CD14-positive monocyte (primary cell): ENCODE measurements at regions not wholly inside any gene's neighbourhood (a gene's known extent, or its start where the extent isn't known, plus 50 kb on each side); places are given as distances from the start of the nearest gene placed in this dataset.

Experiments used
- DNase-seq, 3 donors: peaks; one replicate each; pipeline ENCODE4 v3.0.0-alpha.2; 2011 to 2022
- H2AFZ ChIP-seq: 2 replicates; pipeline ENCODE4 v1.6.0; 2012; ENCODE audit warnings: mild to moderate bottlenecking, low read depth, low read length, inconsistent platforms; ENCODE audit not compliant: insufficient read depth, poor library complexity, severe bottlenecking
- H3K27ac ChIP-seq, 2 donors: 1 replicate in 1 of 2; 2 replicates in 1 of 2; pipeline ENCODE4 v1.5.1; 2012 to 2013; ENCODE audit warnings: low read length in 2 of 2, control low read depth in 1 of 2, inconsistent platforms in 1 of 2, low read depth in 1 of 2, mild to moderate bottlenecking in 1 of 2
- H3K27me3 ChIP-seq, 2 donors: one replicate each; pipeline versions ENCODE4 v1.6.0 to v1.6.1; 2011 to 2013; ENCODE audit warnings: low read length in 2 of 2; ENCODE audit not compliant: control insufficient read depth in 2 of 2, insufficient read depth in 2 of 2
- H3K36me3 ChIP-seq, 2 donors: replicated peaks in 1 of 2; 1 replicate in 1 of 2; 2 replicates in 1 of 2; pipeline versions ENCODE4 v1.5.1 to v1.6.1; 2012 to 2013; ENCODE audit warnings: low read length in 2 of 2, control low read depth in 1 of 2, inconsistent platforms in 1 of 2, mild to moderate bottlenecking in 1 of 2; ENCODE audit not compliant: insufficient read depth in 2 of 2, control insufficient read depth in 1 of 2
- H3K4me1 ChIP-seq, 2 donors: 1 replicate in 1 of 2; 2 replicates in 1 of 2; pipeline versions ENCODE4 v1.5.1 to v1.6.1; 2012 to 2013; ENCODE audit warnings: low read length in 2 of 2, control low read depth in 1 of 2, inconsistent platforms in 1 of 2, mild to moderate bottlenecking in 1 of 2, moderate library complexity in 1 of 2; ENCODE audit not compliant: insufficient read depth in 2 of 2, control insufficient read depth in 1 of 2
- H3K4me2 ChIP-seq: replicated peaks from 2 replicates; pipeline ENCODE3; 2012; ENCODE audit warnings: low read length, moderate library complexity, mild to moderate bottlenecking; ENCODE audit not compliant: poor library complexity, severe bottlenecking; ENCODE audit errors: extremely low read depth
- H3K4me3 ChIP-seq, 3 experiments: fragments of 200-600 bp in 1 of 3; sonication (generic) in 1 of 3; replicated peaks in 1 of 3; 1 replicate in 2 of 3; 2 replicates in 1 of 3; pipeline ENCODE4 v1.5.1; 2011 to 2013; ENCODE audit warnings: low read length in 3 of 3, mild to moderate bottlenecking in 3 of 3, control low read depth in 2 of 3, low read depth in 2 of 3, inconsistent platforms in 1 of 3, moderate library complexity in 1 of 3
- H3K79me2 ChIP-seq: 2 replicates; pipeline ENCODE4 v1.6.0; 2012; ENCODE audit warnings: mild to moderate bottlenecking, control low read depth, inconsistent platforms, low read length, moderate library complexity; ENCODE audit not compliant: insufficient read depth
- H3K9ac ChIP-seq: 2 replicates; pipeline ENCODE4 v1.6.0; 2017; ENCODE audit warnings: low read length, mild to moderate bottlenecking; ENCODE audit not compliant: insufficient read depth, poor library complexity, severe bottlenecking
- H3K9me3 ChIP-seq, 2 donors: replicated peaks in 1 of 2; 1 replicate in 1 of 2; 2 replicates in 1 of 2; pipeline versions ENCODE4 v1.5.1 to v1.6.1; 2012 to 2013; ENCODE audit warnings: low read length in 2 of 2, control low read depth in 1 of 2; ENCODE audit not compliant: control insufficient read depth in 1 of 2, insufficient read depth in 1 of 2
- H4K20me1 ChIP-seq: 2 replicates; pipeline ENCODE4 v1.6.0; 2012; ENCODE audit warnings: mild to moderate bottlenecking, low read length, control low read depth, moderate library complexity; ENCODE audit not compliant: insufficient read depth
- H3K27ac Mint-ChIP-seq, 7 donors: one replicate each; pipeline ENCODE4 v1.8.0; 2020; ENCODE audit warnings: mild to moderate bottlenecking in 7 of 7, mixed read lengths in 7 of 7, moderate library complexity in 6 of 7, inconsistent platforms in 2 of 7
- H3K27me3 Mint-ChIP-seq, 3 donors: one replicate each; pipeline ENCODE4 v1.8.0; 2021 to 2022; ENCODE audit warnings: low read depth in 3 of 3, mild to moderate bottlenecking in 3 of 3, mixed read lengths in 3 of 3, moderate library complexity in 3 of 3, inconsistent platforms in 1 of 3
- H3K36me3 Mint-ChIP-seq, 2 donors: one replicate each; pipeline ENCODE4 v1.8.0; 2020; ENCODE audit warnings: mixed read lengths in 2 of 2, inconsistent platforms in 1 of 2, mild to moderate bottlenecking in 1 of 2
- H3K4me1 Mint-ChIP-seq: one replicate; pipeline ENCODE4 v1.8.0; 2020; ENCODE audit warnings: mild to moderate bottlenecking, mixed read lengths
- H3K4me3 Mint-ChIP-seq, 2 donors: one replicate each; pipeline ENCODE4 v1.8.0; 2020; ENCODE audit warnings: mild to moderate bottlenecking in 2 of 2, mixed read lengths in 2 of 2, moderate library complexity in 1 of 2
- H3K9me3 Mint-ChIP-seq, 7 donors: one replicate each; pipeline ENCODE4 v1.8.0; 2020 to 2022; ENCODE audit warnings: mixed read lengths in 7 of 7, mild to moderate bottlenecking in 6 of 7, moderate library complexity in 6 of 7, inconsistent platforms in 2 of 7
- WGBS: methylation state at CpG from one replicate; pipeline ENCODE4 v1.1.5; 2013; ENCODE audit warnings: missing lambda C conversion rate; ENCODE audit not compliant: insufficient coverage; 5-methylcytosine and 5-hydroxymethylcytosine counted together
- intact Hi-C, 2 donors: fragments of 100-400 bp; cut with micrococcal nuclease; formaldehyde crosslinking; loops; one replicate each; pipeline versions ENCODE4 v1.15.0 to v1.15.1; 2023
- TF ChIP-seq, protein P1 (sequence below): fragments of 200-600 bp; IDR thresholded peaks from one replicate; pipeline ENCODE4 v1.8.0; 2022; ENCODE audit warnings: antibody characterized with exemption, mild to moderate bottlenecking

DNA sequence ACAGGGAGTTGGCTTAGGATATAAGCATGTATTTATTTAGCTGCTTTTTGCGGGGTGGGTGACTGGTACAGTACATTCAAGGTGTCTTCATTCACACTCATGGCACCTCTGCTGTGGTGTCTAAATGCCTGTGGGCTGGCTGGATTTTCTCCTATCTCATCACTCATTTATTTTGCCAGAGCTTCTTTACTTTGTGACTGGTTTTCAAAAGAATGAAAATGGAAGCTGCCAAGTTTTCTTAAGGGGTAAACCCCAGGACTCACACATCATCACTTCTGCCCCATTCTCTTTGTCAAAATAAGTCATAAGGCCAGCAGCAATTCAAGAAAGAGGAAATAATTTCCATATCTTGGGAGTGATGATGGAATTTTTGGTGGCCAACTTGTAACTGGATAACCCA lies 493.4 kb upstream of the ALCAM start:
- Mint-ChIP-seq H3K4me1 (no peaks in the 10 kb centered on the region), H3K9me3 (peaks cover 0 to 15% (median 2%) of the 10 kb centered on the region in 7 donors), H3K27ac (no peak overlapping the region), H3K36me3 (no peaks in the 10 kb centered on the region), H3K27me3 (no peaks in the 10 kb centered on the region), H3K4me3 (no peak overlapping the region)
- intact Hi-C loops = no loop called here
- H3K27ac ChIP-seq = no peak overlapping the region
- H3K36me3 ChIP-seq = no peaks in the 10 kb centered on the region
- H3K4me1 ChIP-seq = no peaks in the 10 kb centered on the region
- DNase-seq = no peak
- H3K9ac ChIP-seq = no peak overlapping the region
- H3K27me3 ChIP-seq = no peaks in the 10 kb centered on the region
- WGBS = no CpG with 5 or more reads among the region's 1 CpG
- TF ChIP-seq, protein P1, sequence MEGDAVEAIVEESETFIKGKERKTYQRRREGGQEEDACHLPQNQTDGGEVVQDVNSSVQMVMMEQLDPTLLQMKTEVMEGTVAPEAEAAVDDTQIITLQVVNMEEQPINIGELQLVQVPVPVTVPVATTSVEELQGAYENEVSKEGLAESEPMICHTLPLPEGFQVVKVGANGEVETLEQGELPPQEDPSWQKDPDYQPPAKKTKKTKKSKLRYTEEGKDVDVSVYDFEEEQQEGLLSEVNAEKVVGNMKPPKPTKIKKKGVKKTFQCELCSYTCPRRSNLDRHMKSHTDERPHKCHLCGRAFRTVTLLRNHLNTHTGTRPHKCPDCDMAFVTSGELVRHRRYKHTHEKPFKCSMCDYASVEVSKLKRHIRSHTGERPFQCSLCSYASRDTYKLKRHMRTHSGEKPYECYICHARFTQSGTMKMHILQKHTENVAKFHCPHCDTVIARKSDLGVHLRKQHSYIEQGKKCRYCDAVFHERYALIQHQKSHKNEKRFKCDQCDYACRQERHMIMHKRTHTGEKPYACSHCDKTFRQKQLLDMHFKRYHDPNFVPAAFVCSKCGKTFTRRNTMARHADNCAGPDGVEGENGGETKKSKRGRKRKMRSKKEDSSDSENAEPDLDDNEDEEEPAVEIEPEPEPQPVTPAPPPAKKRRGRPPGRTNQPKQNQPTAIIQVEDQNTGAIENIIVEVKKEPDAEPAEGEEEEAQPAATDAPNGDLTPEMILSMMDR = no peak
- H3K4me3 ChIP-seq = no peak overlapping the region
- no peak overlapping the region for H2AFZ ChIP-seq
- H3K9me3 ChIP-seq = peaks cover 0 to 3% of the 10 kb centered on the region in 2 donors
- H3K4me2 ChIP-seq = no peak overlapping the region
- H3K79me2 ChIP-seq = no peaks in the 10 kb centered on the region
- H4K20me1 ChIP-seq = no peaks in the 10 kb centered on the region

DNA sequence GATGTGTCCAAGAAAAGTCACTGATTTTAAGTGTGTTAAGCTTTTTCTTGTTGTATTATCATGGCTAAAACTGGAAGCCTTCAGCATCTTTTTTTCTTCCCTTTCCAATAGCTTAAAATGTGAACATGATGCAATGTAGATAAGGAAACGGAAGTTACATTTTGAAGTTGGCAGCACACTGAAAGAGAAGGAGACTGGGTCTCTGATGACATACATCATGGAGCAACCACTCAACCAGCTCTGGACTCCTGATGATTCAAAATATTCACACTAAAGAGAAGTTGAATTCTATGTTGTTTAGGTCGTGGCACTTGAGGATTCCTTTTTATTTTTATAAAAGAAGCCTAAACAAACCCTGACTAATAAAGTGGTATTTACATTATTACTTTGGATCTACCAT lies 488.3 kb upstream of the ALCAM start:
- Mint-ChIP-seq H3K4me1 (no peaks in the 10 kb centered on the region), H3K4me3 (no peak overlapping the region), H3K27me3 (no peaks in the 10 kb centered on the region), H3K9me3 (peaks cover 0 to 13% (median 2%) of the 10 kb centered on the region in 7 donors), H3K36me3 (no peaks in the 10 kb centered on the region), H3K27ac (no peak overlapping the region)
- TF ChIP-seq, protein P1 = no peak
- Histone ChIP-seq H3K9me3 (peaks cover 0 to 3% of the 10 kb centered on the region in 2 donors), H3K79me2 (no peaks in the 10 kb centered on the region), H4K20me1 (no peaks in the 10 kb centered on the region), H3K4me3 (no peak overlapping the region), H3K4me1 (no peaks in the 10 kb centered on the region), H3K4me2 (no peak overlapping the region), H3K27me3 (no peaks in the 10 kb centered on the region), H3K9ac (no peak overlapping the region), H3K36me3 (no peaks in the 10 kb centered on the region), H3K27ac (no peak overlapping the region), H2AFZ (no peak overlapping the region)
- intact Hi-C loops = no loop called here
- WGBS = no CpG with 5 or more reads among the region's 2 CpGs
- peak; percentile 2 to 6 (median 5) for DNase-seq
